Activated CD4-positive, alpha-beta memory T cell treated with anti-CD3 and anti-CD28 coated beads for 36 hours (primary cell): ENCODE measurements at regions not wholly inside any gene's neighbourhood (a gene's known extent, or its start where the extent isn't known, plus 50 kb on each side); places are given as distances from the start of the nearest gene placed in this dataset.

Source experiments
- CTCF ChIA-PET: fragments of 350-600 bp; sonication (Branson Sonifier 250); formaldehyde crosslinking; loops from one replicate; lab custom pipeline; 2021; ENCODE audit warnings: antibody characterized with exemption, inconsistent platforms; lab: Charles Lee
- POLR2A ChIA-PET: fragments of 350-600 bp; sonication (Branson Sonifier 250); formaldehyde crosslinking; loops from one replicate; lab custom pipeline; 2021; ENCODE audit warnings: antibody characterized with exemption; lab: Charles Lee
- DNase-seq: peaks from one replicate; pipeline ENCODE4 v3.0.0-alpha.2; 2020
- H3K27ac Mint-ChIP-seq: one replicate; pipeline ENCODE4 v1.8.0; 2021; ENCODE audit warnings: mixed read lengths
- H3K27me3 Mint-ChIP-seq: one replicate; pipeline ENCODE4 v1.8.0; 2021; ENCODE audit warnings: mixed read lengths
- H3K36me3 Mint-ChIP-seq: one replicate; pipeline ENCODE4 v1.8.0; 2021; ENCODE audit warnings: mixed read lengths
- H3K4me1 Mint-ChIP-seq: one replicate; pipeline ENCODE4 v1.8.0; 2021; ENCODE audit warnings: low read depth, mixed read lengths
- H3K4me3 Mint-ChIP-seq: one replicate; pipeline ENCODE4 v1.8.0; 2021; ENCODE audit warnings: mild to moderate bottlenecking, mixed read lengths
- H3K9me3 Mint-ChIP-seq: one replicate; pipeline ENCODE4 v1.8.0; 2021; ENCODE audit warnings: mixed read lengths
- intact Hi-C: fragments of 100-400 bp; cut with micrococcal nuclease; formaldehyde crosslinking; loops from one replicate; pipeline ENCODE4 v1.15.1; 2023

GRCh38 chr18:33517950-33518349, 60.1 kb upstream of the ASXL3 start:
- no peak for DNase-seq
- Mint-ChIP-seq H3K4me3 (no peak overlapping the region), H3K27me3 (no peaks in the 10 kb centered on the region), H3K36me3 (no peaks in the 10 kb centered on the region), H3K4me1 (no peaks in the 10 kb centered on the region), H3K9me3 (peaks cover 27% of the 10 kb centered on the region), H3K27ac (no peak overlapping the region)
- intact Hi-C loops = no loop called here
- ChIA-PET POLR2A (no interaction called here), CTCF (no interaction called here)

- DNase-seq = no peak
- ChIA-PET CTCF (no interaction called here), POLR2A (no interaction called here)
- intact Hi-C loops = no loop called here
- Mint-ChIP-seq H3K4me3 (no peak overlapping the region), H3K36me3 (no peaks in the 10 kb centered on the region), H3K4me1 (no peaks in the 10 kb centered on the region), H3K9me3 (peaks cover 27% of the 10 kb centered on the region), H3K27ac (no peak overlapping the region), H3K27me3 (no peaks in the 10 kb centered on the region)
Measured at GRCh38 chr18:33513027-33513426, 65.0 kb upstream of the ASXL3 start.

- POLR2A ChIA-PET = no interaction called here
- H3K9me3 Mint-ChIP-seq = peaks cover 20% of the 10 kb centered on the region
- no peaks in the 10 kb centered on the region for H3K27me3 Mint-ChIP-seq
- CTCF ChIA-PET = no interaction called here
- DNase-seq = no peak
- intact Hi-C loops = no loop called here
- H3K36me3 Mint-ChIP-seq = no peaks in the 10 kb centered on the region
- no peaks in the 10 kb centered on the region for H3K4me1 Mint-ChIP-seq
- H3K27ac Mint-ChIP-seq = no peak overlapping the region
- no peak overlapping the region for H3K4me3 Mint-ChIP-seq
Measured at GRCh38 chr18:33507019-33507418, 66.5 kb upstream of the CCDC178 start.

- Mint-ChIP-seq H3K4me1 (no peaks in the 10 kb centered on the region), H3K4me3 (no peak overlapping the region), H3K9me3 (peaks cover 11% of the 10 kb centered on the region), H3K36me3 (no peaks in the 10 kb centered on the region), H3K27me3 (no peaks in the 10 kb centered on the region), H3K27ac (no peak overlapping the region)
- intact Hi-C loops = no loop called here
- ChIA-PET CTCF (interaction anchor here (0.7 kb wide), 1 partner anchor 1201 kb away, joined by 3 read pairs; no protein-coding TSS in a partner anchor), POLR2A (no interaction called here)
- no peak for DNase-seq
Measured at GRCh38 chr18:33505798-33506197, 65.3 kb upstream of the CCDC178 start.

- POLR2A ChIA-PET = no interaction called here
- no peak overlapping the region for H3K27ac Mint-ChIP-seq
- CTCF ChIA-PET = interaction anchor here (0.7 kb wide), 1 partner anchor 1202 kb away, joined by 3 read pairs; no protein-coding TSS in a partner anchor
- H3K4me1 Mint-ChIP-seq = no peaks in the 10 kb centered on the region
- peaks cover 11% of the 10 kb centered on the region for H3K9me3 Mint-ChIP-seq
- no peaks in the 10 kb centered on the region for H3K36me3 Mint-ChIP-seq
- no peaks in the 10 kb centered on the region for H3K27me3 Mint-ChIP-seq
- H3K4me3 Mint-ChIP-seq = no peak overlapping the region
- intact Hi-C loops = no loop called here
- DNase-seq = no peak
Measured at GRCh38 chr18:33505297-33505696, 64.8 kb upstream of the CCDC178 start.

GRCh38 chr18:33495278-33495677, 54.8 kb upstream of the CCDC178 start:
- POLR2A ChIA-PET = no interaction called here
- intact Hi-C loops = no loop called here
- no peaks in the 10 kb centered on the region for H3K4me1 Mint-ChIP-seq
- H3K9me3 Mint-ChIP-seq = peaks cover 12% of the 10 kb centered on the region
- no peak for DNase-seq
- CTCF ChIA-PET = no interaction called here
- H3K27ac Mint-ChIP-seq = no peak overlapping the region
- no peaks in the 10 kb centered on the region for H3K27me3 Mint-ChIP-seq
- H3K36me3 Mint-ChIP-seq = no peaks in the 10 kb centered on the region
- no peak overlapping the region for H3K4me3 Mint-ChIP-seq
